Uterus (tissue), 2 donors: ENCODE measurements at regions not wholly inside any gene's neighbourhood (a gene's known extent, or its start where the extent isn't known, plus 50 kb on each side); places are given as distances from the start of the nearest gene placed in this dataset.

Experiments
- POLR2A ChIP-seq, 2 donors: fragments of 450-650 bp; IDR thresholded peaks; one replicate each; pipeline ENCODE4 v1.6.1; 2016; ENCODE audit warnings: antibody characterized with exemption in 2 of 2, mild to moderate bottlenecking in 1 of 2, moderate library complexity in 1 of 2
- TF ChIP-seq, protein P1 (sequence below), 4 experiments: fragments of 200-600 bp in 2 of 4; fragments of 450-650 bp in 2 of 4; sonication (generic) in 2 of 4; IDR thresholded peaks; one replicate each; pipeline ENCODE4 v1.5.1; 2016 to 2019; ENCODE audit warnings: antibody characterized with exemption in 4 of 4, mild to moderate bottlenecking in 2 of 4, moderate library complexity in 1 of 4

DNA sequence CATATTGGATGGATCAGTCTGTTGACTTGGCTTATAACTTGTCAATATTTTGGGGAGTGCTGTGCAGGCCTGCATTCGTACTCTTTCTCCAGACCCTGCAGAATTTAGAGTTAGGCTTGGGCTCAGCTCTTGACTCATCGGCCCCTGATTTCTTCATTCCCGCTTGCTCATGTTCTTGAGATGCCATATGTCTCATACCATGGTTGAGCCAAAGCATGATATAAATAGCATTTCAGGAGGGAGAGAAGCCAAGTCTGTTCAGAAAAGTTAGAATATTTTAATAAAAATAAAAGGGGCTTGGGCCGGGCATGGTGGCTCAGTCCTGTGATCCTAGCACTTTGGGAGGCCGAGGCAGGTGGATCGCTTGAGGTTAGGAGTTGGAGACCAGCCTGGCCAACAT is 898.1 kb downstream of the TYW1 start:
- no peak for TF ChIP-seq POLR2A (IDR thresholded peaks at IDR 0.05)
- TF ChIP-seq, protein P1, sequence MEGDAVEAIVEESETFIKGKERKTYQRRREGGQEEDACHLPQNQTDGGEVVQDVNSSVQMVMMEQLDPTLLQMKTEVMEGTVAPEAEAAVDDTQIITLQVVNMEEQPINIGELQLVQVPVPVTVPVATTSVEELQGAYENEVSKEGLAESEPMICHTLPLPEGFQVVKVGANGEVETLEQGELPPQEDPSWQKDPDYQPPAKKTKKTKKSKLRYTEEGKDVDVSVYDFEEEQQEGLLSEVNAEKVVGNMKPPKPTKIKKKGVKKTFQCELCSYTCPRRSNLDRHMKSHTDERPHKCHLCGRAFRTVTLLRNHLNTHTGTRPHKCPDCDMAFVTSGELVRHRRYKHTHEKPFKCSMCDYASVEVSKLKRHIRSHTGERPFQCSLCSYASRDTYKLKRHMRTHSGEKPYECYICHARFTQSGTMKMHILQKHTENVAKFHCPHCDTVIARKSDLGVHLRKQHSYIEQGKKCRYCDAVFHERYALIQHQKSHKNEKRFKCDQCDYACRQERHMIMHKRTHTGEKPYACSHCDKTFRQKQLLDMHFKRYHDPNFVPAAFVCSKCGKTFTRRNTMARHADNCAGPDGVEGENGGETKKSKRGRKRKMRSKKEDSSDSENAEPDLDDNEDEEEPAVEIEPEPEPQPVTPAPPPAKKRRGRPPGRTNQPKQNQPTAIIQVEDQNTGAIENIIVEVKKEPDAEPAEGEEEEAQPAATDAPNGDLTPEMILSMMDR (IDR thresholded peaks at IDR 0.05), result no peak
